Esophagus muscularis mucosa (tissue), 3 donors: ENCODE measurements at regions not wholly inside any gene's neighbourhood (a gene's known extent, or its start where the extent isn't known, plus 50 kb on each side); places are given as distances from the start of the nearest gene placed in this dataset.
"Not testable (repeated sequence)": the region's sequence is repeated elsewhere in the genome, so short reads cannot be mapped to it uniquely, and the experiment has no call there.

Experiments
- POLR2A ChIP-seq: fragments of 450-650 bp; IDR thresholded peaks from one replicate; pipeline ENCODE4 v1.6.1; 2017; ENCODE audit warnings: antibody characterized with exemption, moderate library complexity, mild to moderate bottlenecking, low read depth
- TF ChIP-seq, protein P1 (sequence below), 3 experiments: fragments of 200-600 bp in 2 of 3; fragments of 450-650 bp in 1 of 3; sonication (generic) in 2 of 3; IDR thresholded peaks; one replicate each; pipeline ENCODE4 v1.5.1; 2017 to 2019; ENCODE audit warnings: antibody characterized with exemption in 3 of 3, mild to moderate bottlenecking in 2 of 3, moderate library complexity in 1 of 3

- not testable (repeated sequence) for TF ChIP-seq POLR2A
- TF ChIP-seq, protein P1, sequence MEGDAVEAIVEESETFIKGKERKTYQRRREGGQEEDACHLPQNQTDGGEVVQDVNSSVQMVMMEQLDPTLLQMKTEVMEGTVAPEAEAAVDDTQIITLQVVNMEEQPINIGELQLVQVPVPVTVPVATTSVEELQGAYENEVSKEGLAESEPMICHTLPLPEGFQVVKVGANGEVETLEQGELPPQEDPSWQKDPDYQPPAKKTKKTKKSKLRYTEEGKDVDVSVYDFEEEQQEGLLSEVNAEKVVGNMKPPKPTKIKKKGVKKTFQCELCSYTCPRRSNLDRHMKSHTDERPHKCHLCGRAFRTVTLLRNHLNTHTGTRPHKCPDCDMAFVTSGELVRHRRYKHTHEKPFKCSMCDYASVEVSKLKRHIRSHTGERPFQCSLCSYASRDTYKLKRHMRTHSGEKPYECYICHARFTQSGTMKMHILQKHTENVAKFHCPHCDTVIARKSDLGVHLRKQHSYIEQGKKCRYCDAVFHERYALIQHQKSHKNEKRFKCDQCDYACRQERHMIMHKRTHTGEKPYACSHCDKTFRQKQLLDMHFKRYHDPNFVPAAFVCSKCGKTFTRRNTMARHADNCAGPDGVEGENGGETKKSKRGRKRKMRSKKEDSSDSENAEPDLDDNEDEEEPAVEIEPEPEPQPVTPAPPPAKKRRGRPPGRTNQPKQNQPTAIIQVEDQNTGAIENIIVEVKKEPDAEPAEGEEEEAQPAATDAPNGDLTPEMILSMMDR (IDR thresholded peaks at IDR 0.05) = not testable (repeated sequence)
These were observed 159.7 kb downstream of the ADRA2C start for GRCh38 chr4:3925841-3926240.
